ENCODE measurements at regions not wholly inside any gene's neighbourhood (a gene's known extent, or its start where the extent isn't known, plus 50 kb on each side); places are given as distances from the start of the nearest gene placed in this dataset.

DNA sequence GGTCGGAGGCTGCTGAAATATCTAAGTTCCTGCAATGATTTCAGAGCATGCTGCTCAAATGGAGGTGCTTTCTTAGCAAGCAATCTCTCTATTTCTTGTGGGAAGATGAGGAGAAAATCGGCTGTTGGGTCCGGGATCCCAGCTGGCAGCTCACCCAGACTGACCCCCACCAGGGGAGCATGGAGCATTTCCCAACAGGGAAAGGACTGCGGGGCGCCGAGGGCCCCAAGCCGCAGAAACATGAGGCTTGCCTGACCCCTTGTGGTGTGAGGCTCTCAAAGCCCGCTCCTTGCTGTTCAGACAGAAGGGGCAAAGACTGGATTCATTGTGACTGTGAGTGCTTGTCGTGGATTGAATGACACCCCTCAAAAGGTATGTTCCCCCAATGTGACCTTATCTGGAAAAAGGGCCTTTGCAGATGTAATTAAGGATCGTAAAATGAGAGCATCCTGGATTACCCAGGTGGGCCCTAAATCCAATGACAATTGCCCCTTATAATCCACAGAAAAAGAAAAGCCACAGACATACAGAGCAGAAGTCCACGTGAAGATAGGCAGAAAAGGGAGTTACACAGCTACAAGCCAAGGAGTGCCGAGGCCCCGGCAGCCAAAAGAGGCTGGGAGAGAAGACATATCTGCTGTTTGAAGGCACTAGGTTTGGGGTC, 116.3 kb upstream of the VASH1 start:
- H3K4me3 ChIP-seq (ENCODE audit: low read depth, low read length): no peak overlapping the region
- TF ChIP-seq, protein P1, sequence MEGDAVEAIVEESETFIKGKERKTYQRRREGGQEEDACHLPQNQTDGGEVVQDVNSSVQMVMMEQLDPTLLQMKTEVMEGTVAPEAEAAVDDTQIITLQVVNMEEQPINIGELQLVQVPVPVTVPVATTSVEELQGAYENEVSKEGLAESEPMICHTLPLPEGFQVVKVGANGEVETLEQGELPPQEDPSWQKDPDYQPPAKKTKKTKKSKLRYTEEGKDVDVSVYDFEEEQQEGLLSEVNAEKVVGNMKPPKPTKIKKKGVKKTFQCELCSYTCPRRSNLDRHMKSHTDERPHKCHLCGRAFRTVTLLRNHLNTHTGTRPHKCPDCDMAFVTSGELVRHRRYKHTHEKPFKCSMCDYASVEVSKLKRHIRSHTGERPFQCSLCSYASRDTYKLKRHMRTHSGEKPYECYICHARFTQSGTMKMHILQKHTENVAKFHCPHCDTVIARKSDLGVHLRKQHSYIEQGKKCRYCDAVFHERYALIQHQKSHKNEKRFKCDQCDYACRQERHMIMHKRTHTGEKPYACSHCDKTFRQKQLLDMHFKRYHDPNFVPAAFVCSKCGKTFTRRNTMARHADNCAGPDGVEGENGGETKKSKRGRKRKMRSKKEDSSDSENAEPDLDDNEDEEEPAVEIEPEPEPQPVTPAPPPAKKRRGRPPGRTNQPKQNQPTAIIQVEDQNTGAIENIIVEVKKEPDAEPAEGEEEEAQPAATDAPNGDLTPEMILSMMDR (conservative IDR thresholded peaks at IDR 0.05; ENCODE audit: low read depth, low read length): peak; percentile 82
- DNase-seq (ENCODE audit: low read depth): peak; percentile 65

- no peak overlapping the region for H3K4me3 ChIP-seq (ENCODE audit: low read depth, low read length)
- TF ChIP-seq, protein P1 (conservative IDR thresholded peaks at IDR 0.05; ENCODE audit: low read depth, low read length): peak; percentile 95
- DNase-seq (ENCODE audit: low read depth): peak; percentile 80
These were observed 113.5 kb upstream of the VASH1 start for GRCh38 chr14:76647697-76648298.

DNA sequence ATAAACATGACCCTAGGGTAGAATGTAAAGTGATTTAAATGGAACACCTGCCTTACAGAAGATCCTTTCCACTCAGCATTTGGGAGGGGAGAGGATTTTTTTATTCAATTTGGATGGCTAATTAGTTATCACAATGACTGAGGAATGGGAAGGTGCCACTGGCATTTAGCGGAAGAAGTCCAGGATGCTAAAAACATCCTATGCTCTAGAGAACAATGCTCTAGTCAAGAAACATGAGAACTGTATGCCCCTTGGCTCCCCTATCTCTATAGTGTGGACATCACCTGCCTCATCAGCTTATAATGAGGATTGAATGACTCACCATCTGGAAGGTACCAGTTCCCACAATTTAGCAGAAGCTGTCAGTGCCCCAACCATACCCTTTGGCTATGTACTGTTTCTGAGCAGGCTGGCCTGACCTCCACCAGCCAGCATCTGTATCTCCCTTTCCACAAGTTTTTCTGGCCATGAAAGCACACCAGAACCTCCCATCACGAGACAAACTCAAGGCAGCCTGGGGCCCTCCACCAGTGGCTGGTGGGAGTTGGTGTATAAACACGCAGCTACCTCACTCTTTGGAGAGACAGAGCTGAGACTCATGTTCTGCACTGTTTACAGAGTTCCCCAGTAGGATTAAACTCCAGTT, 109.7 kb upstream of the VASH1 start:
- H3K4me3 ChIP-seq (ENCODE audit: low read depth, low read length): no peak overlapping the region
- no peak for DNase-seq (ENCODE audit: low read depth)
- TF ChIP-seq, protein P1 (conservative IDR thresholded peaks at IDR 0.05; ENCODE audit: low read depth, low read length): no peak

- TF ChIP-seq, protein P1 (conservative IDR thresholded peaks at IDR 0.05; ENCODE audit: low read depth, low read length): no peak
- no peak overlapping the region for H3K4me3 ChIP-seq (ENCODE audit: low read depth, low read length)
- DNase-seq (ENCODE audit: low read depth): no peak
These were observed 107.2 kb upstream of the VASH1 start for GRCh38 chr14:76653875-76654572.

DNA sequence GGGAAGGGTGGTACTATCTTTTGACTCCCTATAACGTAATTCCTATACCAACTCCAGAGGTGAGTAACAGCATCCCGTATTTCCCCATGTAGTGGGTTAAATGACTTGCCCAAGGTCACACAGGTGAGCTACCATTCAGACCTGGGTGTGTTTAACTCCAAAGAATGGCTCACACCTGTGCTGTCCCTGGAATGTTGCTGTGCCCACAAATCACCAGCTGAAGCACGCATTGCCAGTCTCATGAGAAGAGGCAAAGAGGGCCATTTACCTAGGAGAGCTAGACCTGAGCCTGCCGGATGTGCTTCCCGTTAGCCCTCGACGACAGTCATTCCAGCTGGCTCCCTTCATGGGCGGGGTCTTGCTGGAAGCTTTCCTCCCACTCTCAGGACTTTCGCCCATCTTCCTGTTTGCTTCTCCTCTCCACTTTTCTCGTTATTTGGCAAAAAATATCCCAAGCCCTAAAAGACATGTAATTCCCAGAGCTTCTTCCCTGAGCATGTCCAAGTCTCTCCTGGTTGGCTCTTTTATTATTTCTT, 106.6 kb upstream of the VASH1 start:
- H3K4me3 ChIP-seq (ENCODE audit: low read depth, low read length): no peak overlapping the region
- no peak for DNase-seq (ENCODE audit: low read depth)
- TF ChIP-seq, protein P1 (conservative IDR thresholded peaks at IDR 0.05; ENCODE audit: low read depth, low read length): no peak

DNA sequence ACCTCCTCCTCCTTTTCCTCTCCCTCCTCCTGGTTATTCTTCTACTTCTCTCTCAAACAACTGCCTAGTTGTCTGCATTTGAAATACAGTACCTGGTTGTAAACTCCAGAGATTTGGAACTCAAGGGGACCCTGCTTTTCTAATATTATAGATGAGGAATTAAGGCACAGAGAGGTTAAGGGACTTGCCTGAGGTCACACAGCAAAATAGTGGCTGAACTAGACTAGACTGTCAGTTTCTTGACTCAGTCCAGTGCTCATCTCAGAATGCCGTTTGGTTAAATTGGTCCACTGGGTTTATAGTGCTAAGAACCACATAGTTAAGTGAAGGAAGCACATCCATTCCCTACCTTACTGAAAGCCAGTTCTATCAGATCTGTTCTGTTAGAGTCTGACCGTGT, 105.9 kb upstream of the VASH1 start:
- TF ChIP-seq, protein P1 (conservative IDR thresholded peaks at IDR 0.05; ENCODE audit: low read depth, low read length): no peak
- DNase-seq (ENCODE audit: low read depth): no peak
- no peak overlapping the region for H3K4me3 ChIP-seq (ENCODE audit: low read depth, low read length)

All from choroid plexus epithelial cell (primary cell).